ENCODE measurements at regions not wholly inside any gene's neighbourhood (a gene's known extent, or its start where the extent isn't known, plus 50 kb on each side); places are given as distances from the start of the nearest gene placed in this dataset.
"Not testable (repeated sequence)": the region's sequence is repeated elsewhere in the genome, so short reads cannot be mapped to it uniquely, and the experiment has no call there.

DNA sequence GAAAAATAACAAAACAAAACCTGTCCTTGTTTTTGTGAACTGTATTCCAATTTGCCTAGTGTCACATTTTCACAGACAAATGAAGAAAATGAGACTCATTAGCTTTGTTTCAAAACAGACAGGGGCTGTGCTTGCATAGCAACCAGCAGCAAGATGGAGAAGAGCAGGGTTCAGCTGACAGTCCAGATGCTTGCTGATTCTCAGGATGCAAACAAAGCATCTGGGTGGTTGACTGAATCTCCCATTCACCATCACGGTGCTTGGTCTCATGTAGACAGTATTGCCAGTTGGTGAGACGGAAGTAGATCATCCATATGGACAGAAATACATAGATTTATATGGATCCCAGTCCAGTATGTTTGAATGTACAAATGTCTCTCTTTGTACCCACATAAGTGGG, 326.8 kb downstream of the CCDC85A start:
- no peak for DNase-seq (ENCODE audit: low read depth in 2 of 3, low spot score in 1 of 3)

DNA sequence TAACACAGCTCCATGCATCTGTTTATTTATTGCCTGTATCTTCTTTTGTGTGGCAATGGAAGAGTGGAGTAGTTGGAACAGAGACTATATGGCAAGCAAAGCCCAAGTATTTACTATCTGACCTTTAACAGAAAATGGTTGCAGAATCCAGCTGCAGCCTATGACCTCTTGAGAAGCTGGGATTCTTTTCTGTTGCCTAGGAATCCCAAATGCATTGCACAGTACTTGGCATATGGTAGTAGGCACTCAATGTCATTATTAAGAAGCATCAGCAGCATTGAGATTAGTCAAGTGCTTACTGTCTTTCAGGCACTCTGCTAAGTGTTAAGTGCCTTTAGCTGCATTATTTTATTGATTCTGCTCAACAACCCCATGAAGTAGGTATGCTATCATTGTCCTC, 331.6 kb downstream of the CCDC85A start:
- no peak for DNase-seq (ENCODE audit: low read depth in 2 of 3, low spot score in 1 of 3)

DNA sequence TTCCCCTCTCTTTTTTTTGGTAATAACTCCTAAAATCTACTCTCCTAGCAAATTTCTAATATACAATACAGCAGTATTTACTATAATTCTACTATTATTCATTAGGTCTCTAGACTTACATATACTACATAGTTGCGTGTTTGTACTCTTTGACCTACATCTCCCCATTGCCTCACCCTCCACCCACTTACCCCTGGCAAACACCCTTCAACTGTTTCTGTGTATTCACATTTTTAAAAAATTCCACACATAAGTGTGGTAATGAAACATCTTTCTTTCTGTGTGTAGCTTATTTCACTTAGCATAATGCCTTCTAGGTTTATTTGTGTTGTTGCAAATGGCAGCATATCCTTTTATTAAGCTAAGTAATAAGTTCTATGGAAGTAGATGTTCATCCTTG, 336.0 kb downstream of the CCDC85A start:
- no peak for DNase-seq (ENCODE audit: low read depth in 2 of 3, low spot score in 1 of 3)

DNA sequence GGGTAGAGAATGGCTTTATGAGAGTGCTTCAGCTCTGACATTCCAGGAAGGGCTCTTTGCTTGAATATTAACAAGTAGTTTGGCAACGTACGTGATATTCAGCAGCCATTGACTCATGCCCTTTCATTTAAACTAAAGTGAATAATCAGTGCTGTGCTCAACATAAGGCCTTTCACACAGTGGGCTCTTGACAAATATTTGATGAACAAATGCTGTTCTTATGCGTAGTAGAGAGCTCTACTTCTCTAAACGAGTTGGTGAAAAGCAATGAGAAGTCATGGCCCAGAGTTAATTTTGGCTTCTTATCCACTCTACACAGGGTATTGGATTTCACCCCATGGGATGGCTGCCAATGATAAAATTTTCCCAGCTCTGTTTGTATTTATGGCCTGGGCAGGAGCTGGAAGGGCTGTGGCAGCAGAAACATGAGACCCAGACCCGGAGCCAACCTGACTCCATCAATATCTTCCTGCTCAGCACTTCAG, 338.9 kb downstream of the CCDC85A start:
- no peak for DNase-seq (ENCODE audit: low read depth in 2 of 3, low spot score in 1 of 3)

DNA sequence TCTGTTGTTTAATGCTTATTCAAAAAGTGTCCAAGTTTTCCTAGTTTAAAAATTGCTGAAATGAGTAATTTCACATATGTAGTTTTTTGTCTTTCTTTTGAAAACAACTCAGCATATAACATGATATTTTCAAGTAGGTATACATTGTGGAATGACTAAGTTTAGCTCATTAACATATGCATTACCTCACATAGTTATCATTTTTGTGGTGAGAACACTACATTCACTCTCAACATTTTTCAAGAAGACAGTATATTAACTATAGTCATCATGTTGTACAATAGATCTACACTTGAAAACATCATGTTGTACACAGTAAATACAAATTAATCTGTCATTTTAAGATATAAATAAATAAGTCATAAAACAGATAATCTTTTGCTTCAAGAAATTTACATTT, 340.0 kb downstream of the CCDC85A start:
- no peak for DNase-seq (ENCODE audit: low read depth in 2 of 3, low spot score in 1 of 3)

DNA sequence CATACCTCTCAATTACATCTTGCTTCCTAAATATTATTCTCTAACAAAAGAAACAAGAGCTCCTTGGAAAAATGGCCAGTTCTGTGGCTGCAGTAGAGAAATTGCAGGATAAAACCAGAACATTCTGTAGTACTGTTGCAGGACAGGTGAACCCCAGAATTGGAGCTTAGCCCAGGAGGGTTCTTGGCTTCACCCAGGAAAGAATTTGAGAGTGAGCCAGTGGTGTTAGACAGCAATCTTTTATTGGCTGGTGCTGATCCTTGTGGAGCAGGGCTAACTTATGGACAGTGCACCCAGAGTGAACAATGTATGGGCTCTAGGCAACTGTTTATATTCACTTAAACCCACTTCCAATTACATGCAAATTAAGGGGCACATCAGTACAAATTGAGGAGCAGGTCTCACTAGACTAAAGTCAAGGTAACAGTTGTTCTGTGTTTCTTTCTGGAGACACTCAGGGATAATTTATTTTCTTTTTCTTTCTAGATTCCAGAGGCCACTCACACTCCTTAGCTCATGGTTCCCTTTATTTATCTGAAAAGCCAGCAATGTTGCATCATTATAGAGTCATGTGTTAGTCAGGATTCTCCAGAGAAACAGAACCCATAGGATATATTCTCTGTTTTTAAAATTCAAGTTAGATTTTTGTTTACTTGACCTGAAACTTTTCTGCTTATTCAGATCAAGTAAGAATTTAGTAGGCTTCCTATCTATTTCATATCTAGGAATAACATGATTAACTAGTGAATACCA, 348.1 kb downstream of the CCDC85A start:
- DNase-seq (ENCODE audit: low read depth in 2 of 3, low spot score in 1 of 3): no peak

DNA sequence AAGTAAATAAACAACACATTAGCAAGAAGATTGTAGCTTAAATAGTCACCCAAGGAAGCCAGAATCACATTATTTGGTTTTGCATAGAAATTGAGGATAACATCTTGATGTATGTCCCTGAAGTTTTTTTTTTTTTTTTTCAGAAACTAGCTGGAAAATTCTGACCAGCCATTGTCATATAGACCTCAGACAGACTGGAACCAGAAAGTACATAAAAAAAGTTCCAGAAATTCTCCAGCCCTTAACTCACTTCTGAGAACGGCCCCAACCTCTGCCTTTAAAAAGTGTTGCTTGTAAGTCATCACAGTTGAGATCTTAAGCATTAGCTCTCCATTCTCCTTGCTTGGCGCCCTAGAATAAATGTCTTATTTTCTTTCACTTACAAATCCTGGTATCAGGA, 350.5 kb downstream of the CCDC85A start:
- no peak for DNase-seq (ENCODE audit: low read depth in 2 of 3, low spot score in 1 of 3)

DNA sequence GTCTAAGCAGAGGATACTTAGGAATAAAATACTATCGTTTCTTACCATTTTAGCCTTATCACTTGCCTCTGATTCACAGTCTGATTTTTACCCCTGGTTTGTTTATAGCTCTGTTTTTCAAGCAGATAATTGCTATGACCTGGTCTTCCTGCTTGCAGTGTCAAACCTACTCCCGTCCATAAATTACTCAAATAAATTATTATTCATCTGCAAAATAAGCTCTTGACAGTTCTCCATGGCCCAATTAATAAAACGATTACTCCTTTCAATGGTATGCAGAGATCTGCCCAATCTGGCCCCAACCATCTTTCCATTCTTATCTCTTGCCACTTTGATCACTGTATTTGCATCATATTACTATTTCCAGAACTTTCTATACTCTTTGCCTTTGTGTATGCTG, 354.0 kb downstream of the CCDC85A start:
- no peak for DNase-seq (ENCODE audit: low read depth in 2 of 3, low spot score in 1 of 3)

DNA sequence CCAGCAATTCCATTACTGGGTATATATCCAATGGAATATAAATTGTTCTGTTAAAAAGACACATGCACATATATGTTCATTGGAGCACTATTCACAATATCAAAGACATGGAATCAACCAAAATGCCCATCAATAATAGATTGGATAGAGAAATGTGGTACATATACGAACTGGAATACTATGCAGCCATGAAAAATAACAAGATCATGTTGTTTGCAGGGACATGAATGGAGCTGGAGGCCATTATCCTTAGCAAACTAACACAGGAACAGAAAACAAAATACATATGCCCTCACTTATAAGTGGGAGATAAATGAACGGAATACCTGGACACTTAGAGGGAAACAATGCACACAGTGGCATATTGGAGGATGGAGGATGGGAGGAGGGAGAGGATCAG, 355.8 kb downstream of the CCDC85A start:
- no peak for DNase-seq (ENCODE audit: low read depth in 2 of 3, low spot score in 1 of 3)

DNA sequence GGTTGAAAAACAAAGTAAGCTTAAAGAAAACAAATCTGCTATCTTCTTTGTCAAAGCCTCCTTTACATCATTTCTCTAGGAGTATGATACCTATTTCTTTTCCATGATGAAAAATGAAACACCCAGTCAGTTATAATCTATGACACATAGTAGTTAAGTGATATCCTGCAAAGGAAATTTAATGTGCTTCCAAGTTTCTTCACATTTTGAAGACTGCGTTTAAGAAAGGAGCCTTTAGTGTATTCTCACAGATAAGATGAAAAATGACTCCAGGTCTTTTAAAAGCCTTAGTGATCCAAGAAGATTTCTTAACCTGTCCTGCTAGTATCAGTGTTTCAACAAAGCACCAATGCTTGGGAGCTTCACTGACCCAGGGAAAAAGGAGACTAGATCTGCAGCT, 356.7 kb downstream of the CCDC85A start:
- DNase-seq (ENCODE audit: low read depth in 2 of 3, low spot score in 1 of 3): no peak

DNA sequence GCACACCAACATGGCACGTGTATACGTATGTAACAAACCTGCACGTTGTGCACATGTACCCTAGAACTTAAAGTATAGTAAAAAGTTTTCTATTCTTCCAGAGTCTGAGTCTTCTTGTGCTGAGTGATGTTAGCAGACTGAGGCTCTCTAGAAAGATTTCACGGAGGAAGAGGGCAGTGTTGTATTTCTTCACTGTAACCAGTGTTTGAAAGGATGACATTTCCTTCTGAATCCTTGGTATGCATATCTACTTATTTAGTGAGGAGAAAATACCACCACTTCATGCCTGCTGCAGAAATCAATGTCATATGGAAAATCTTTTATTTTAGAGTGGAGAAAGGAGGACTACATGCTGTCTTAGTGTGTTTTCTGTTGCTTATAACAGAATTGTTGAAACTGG, 357.1 kb downstream of the CCDC85A start:
- no peak for DNase-seq (ENCODE audit: low read depth in 2 of 3, low spot score in 1 of 3)

DNA sequence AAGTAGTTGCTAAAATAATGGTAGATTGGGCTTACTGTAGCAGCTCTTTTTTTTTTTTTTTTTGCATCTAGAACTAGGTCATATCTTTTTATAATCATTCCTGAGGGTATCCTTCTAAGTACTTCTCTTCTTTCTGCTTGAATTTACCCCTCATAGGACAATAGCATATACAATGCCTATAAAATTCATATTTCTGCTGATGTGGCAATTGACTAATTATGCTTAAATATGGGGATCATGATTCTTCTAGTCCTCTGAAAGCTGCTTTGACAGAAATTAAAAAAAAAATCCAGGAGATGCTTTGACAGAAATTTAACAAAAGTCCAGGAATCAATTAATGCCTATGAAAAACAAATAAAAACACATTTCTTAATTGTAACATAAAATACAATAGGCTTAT, 358.4 kb downstream of the CCDC85A start:
- DNase-seq (ENCODE audit: low read depth in 2 of 3, low spot score in 1 of 3): no peak

DNA sequence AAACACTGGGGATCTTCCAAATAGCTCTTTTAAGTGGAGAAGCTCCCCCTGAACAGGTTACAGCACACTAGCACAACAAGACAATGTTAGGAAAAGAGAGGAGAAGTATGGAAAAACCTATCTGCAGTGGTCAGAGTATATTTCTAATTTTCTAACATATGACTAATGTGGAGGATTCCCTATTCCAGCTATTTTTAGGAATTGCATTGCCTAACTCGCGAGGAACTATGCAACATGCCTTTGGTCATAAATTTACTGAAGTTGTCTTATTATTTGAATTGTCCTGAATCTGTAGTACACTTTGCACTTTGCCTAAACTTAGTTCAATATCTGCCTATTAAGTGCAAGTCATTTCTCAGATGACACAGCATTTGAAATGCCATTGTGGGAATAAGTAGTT, 381.4 kb downstream of the CCDC85A start:
- no peak for DNase-seq (ENCODE audit: low read depth in 2 of 3, low spot score in 1 of 3)

DNA sequence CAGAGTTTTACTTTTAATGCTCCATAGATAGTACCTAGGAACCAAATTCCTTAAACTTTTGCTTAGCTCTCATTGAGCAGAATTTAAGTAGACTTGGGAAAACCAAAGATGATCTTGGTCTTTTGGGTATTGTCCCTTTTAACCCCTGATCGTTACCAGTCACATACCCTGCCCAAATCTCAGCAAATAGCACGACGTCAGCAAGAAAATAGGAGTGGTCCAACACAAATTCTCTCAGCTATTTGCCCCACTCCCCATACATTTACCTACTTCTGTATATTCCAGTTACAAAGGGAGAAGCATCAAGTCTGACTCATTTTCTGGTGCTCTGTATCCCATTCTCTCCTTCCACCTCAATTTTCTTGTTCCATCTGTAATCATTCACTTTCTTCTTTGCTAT, 387.3 kb downstream of the CCDC85A start:
- no peak for DNase-seq (ENCODE audit: low read depth in 2 of 3, low spot score in 1 of 3)

DNA sequence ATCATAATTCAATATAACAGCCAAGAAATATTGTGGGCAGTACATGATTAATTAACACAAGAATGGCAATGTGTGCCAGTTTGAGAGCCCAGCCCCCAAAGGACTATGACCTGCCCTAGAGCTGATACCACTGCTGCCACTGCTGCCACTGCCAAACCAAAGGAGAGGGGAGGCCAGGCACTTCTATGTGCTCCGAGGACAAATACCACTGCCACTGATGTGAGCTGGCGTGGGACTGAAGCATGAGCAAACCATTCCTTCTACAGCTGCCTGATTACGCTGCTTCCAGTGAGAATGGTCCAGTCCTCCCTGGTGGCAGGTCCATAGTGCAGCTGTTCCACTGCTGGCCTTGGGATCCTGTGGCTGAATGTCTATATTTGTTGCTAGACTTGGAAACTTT, 392.2 kb downstream of the CCDC85A start:
- DNase-seq (ENCODE audit: low read depth in 2 of 3, low spot score in 1 of 3): no peak

DNA sequence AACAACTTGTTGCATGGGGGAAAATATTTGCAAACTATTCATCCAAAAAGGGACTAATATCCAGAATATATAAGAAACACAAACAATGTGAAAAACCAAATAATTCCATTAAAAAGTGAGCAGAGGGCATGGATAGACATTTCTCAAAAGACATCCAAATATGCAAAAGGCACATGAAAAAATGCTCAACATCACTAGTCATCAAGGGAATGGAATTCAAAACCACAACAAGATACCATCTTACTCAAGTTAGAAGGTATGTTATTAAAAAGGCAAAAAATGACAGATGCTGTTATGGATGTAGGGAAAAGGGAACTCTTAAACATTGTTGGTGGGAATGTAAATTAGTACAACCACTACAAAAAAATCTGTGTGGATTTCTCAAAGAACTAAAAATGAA, 396.5 kb downstream of the CCDC85A start:
- no peak for DNase-seq (ENCODE audit: low read depth in 2 of 3, low spot score in 1 of 3)

DNA sequence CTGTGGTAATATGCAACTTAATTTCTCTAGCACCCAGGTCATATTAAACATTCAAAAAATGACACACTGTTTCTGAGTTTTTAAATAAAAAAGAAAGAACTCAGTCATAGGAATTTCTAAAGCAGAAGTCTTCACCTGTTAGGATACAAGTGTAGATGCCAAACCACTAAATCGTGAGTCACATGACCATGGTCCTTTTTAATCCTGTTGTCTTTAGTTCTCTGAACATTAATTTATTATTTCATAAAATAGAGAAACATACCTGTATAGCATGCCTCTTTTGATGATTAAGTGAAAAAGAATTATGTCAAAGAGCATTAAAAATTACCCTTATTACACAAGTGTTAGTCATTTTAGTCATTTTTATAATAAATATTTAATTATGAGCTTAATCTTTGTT, 398.8 kb downstream of the CCDC85A start:
- DNase-seq (ENCODE audit: low read depth in 2 of 3, low spot score in 1 of 3): no peak

DNA sequence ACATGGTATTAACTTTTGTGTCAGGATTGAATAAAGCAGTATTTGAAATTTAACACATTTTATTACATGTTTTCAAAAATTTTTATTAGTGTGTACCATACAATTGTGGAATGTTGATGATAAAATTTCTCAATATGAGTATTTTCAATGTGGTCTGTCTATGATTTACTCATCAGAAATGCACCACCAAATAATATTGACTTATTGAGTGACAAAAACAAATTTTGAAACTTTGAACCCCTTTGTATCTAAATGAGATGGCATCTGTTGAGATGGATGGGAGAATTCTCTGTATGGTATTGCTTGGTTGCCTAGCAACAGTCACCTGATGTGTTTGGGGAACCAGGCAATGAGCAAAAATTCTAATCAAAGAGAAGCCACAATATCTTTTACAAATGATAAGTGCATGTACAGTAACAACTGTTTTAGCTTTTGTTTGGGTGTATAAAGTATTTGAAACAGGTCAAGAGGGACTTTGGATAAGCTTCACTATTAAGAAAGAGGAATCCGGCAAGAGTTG, 400.1 kb downstream of the CCDC85A start:
- DNase-seq (ENCODE audit: low read depth in 2 of 3, low spot score in 1 of 3): no peak

DNA sequence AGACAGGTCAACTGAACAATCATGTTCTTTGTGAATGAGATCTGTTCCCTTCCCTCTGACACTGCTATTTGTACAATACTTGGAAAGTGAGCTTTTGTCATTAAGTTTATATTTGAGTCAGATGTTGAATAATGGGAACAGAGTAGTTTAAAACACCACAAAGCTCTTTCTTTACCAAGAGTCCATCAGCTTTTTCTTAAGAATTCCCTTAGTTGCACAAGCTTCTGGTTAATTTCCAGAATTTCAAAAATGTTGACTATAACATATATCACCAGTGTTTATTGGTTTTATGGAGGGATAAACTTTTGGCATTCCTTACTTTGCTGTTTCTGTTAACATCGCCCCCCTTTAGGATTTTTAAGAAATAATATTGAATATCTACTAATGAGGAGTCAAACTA, 403.7 kb downstream of the CCDC85A start:
- no peak for DNase-seq (ENCODE audit: low read depth in 2 of 3, low spot score in 1 of 3)

DNA sequence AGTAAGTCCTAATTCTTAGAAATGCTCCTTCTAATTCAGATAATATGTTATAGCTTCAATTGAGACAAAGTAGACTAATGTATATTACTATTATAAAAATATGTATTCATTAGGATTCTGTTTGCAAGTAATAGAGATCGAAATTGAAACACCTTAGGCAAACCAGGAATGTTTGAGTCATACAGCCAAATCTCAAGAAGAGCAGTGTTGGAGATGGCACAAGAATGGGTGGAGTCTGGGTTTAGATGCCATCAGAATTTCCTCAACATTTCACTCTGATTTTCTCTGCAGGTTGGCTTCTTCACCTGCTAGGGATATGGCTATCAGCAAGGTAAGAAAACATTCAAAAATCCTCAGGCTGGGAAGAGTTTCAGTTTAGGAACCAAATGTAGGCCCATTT, 405.4 kb downstream of the CCDC85A start:
- DNase-seq (ENCODE audit: low read depth in 2 of 3, low spot score in 1 of 3): no peak

DNA sequence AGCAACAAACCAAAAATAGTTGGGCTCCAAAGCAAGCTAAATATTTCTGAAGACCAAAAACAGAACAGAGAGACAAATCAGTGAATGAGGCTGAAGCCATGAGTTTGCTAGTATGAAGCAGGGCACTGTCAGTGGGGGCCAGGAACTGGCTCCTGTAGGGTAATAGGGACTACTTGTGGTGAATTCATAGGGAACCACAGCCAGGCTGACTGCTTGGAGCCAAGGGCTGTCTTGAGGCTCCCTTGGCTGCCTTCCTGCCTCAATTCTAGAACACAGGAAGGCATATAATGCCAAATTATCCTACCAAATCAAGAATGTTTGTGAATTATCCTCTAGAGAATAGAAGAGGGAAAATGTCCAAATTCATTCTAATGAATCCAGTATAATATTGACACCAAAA, 406.0 kb downstream of the CCDC85A start:
- DNase-seq (ENCODE audit: low read depth in 2 of 3, low spot score in 1 of 3): no peak

DNA sequence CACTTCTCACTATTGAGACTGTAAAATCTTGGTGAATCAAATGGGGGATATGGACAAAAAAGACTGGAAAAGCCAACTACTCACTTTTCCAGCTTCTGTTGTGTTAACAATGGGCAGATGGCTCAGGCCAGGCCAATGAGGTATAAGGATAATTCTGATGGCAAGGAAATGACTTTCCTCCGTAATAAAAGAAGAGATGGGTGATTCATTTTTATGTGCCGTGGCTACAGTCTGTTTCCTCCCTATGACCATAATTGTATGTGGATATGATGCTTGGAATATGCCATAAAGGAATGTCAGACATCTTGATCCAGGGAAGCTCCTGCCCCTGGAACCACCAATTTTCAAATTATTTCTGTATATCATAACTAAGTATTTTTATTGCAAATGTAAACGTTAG, 406.8 kb downstream of the CCDC85A start:
- DNase-seq (ENCODE audit: low read depth in 2 of 3, low spot score in 1 of 3): no peak

DNA sequence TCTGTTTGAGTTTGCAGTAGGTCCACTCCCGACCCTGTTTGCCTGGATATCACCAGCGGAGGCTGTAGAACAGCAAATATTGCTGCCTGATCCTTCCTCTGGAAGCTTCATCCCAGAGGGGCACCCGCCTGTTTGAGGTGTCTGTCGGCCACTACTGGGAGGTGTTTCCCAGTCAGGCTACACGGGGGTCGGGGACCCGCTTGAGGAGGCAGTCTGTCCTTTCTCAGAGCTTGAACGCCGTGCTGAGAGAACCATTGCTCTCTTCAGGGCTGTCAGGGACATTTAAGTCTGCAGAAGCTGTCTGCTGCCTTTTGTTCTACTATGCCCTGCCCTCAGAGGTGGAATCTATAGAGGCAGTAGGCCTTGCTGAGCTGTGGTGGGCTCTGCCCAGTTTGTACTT, 422.3 kb downstream of the CCDC85A start:
- DNase-seq (ENCODE audit: low read depth in 2 of 3, low spot score in 1 of 3): not testable (repeated sequence)
